Right lobe of liver (tissue), 4 donors: ENCODE measurements at regions not wholly inside any gene's neighbourhood (a gene's known extent, or its start where the extent isn't known, plus 50 kb on each side); places are given as distances from the start of the nearest gene placed in this dataset.

ENCODE experiments used
- CTCF ChIP-seq, 4 donors: fragments of 200-600 bp in 3 of 4; fragments of 450-650 bp in 1 of 4; IDR thresholded peaks; one replicate each; pipeline versions ENCODE4 v1.5.1 to v1.8.0; 2016 to 2022; ENCODE audit warnings: antibody characterized with exemption in 4 of 4, mild to moderate bottlenecking in 2 of 4
- POLR2A ChIP-seq: fragments of 450-650 bp; IDR thresholded peaks from one replicate; pipeline ENCODE4 v1.6.1; 2017; ENCODE audit warnings: antibody characterized with exemption, mild to moderate bottlenecking
- donor health status: DM: no; HTN: no; CAD: no.
- donor health status: DM: no; HTN: no; CAD: no.
- donor health status: DM: no; HTN: yes; CAD: no.

GRCh38 chr7:3176112-3177000 lies 124.7 kb upstream of the SDK1 start:
- no peak for TF ChIP-seq CTCF (IDR thresholded peaks at IDR 0.05)
- TF ChIP-seq POLR2A: no peak
